CD4-positive, alpha-beta T cell treated with Interleukin-15 for 4 hours (primary cell): ENCODE measurements at regions not wholly inside any gene's neighbourhood (a gene's known extent, or its start where the extent isn't known, plus 50 kb on each side); places are given as distances from the start of the nearest gene placed in this dataset.

Experiments
- DNase-seq: peaks from one replicate; pipeline ENCODE4 v3.0.0-alpha.2; 2020; ENCODE audit warnings: low spot score

- DNase-seq, result no peak
Observed at GRCh38 chr18:68342039-68342659, 372.8 kb downstream of the TMX3 start.

GRCh38 chr18:68340606-68341005 lies 374.3 kb downstream of the TMX3 start:
- no peak for DNase-seq

GRCh38 chr18:68330658-68331057 lies 384.2 kb downstream of the TMX3 start:
- DNase-seq, result no peak

- no peak for DNase-seq
Observed at GRCh38 chr18:68323921-68324320, 391.0 kb downstream of the TMX3 start.

GRCh38 chr18:68316636-68317035 lies 398.3 kb downstream of the TMX3 start:
- no peak for DNase-seq

- DNase-seq, result no peak
Observed at GRCh38 chr18:68314403-68314802, 400.5 kb downstream of the TMX3 start.

- DNase-seq, result no peak
Observed at GRCh38 chr18:68301441-68301840, 413.5 kb downstream of the TMX3 start.

- DNase-seq, result no peak
Observed at GRCh38 chr18:68299906-68300305, 415.0 kb downstream of the TMX3 start.

- DNase-seq, result no peak
Observed at GRCh38 chr18:68298330-68298729, 416.6 kb downstream of the TMX3 start.

GRCh38 chr18:68288408-68288807 lies 426.5 kb downstream of the TMX3 start:
- DNase-seq, result no peak

- DNase-seq, result no peak
Observed at GRCh38 chr18:68284236-68284780, 430.6 kb downstream of the TMX3 start.

GRCh38 chr18:68283834-68284233 lies 431.1 kb downstream of the TMX3 start:
- DNase-seq, result no peak

GRCh38 chr18:68282232-68282631 lies 432.7 kb downstream of the TMX3 start:
- DNase-seq, result no peak

- DNase-seq, result no peak
Observed at GRCh38 chr18:68275616-68276015, 439.3 kb downstream of the TMX3 start.

GRCh38 chr18:68270017-68270416 lies 444.9 kb downstream of the TMX3 start:
- no peak for DNase-seq

GRCh38 chr18:68267583-68267982 lies 447.3 kb downstream of the TMX3 start:
- DNase-seq, result no peak

GRCh38 chr18:68263481-68263880 lies 451.4 kb downstream of the TMX3 start:
- no peak for DNase-seq

GRCh38 chr18:68262690-68263294 lies 452.1 kb downstream of the TMX3 start:
- no peak for DNase-seq

- no peak for DNase-seq
Observed at GRCh38 chr18:68256418-68257067, 458.4 kb downstream of the TMX3 start.

GRCh38 chr18:68244786-68245185 lies 470.1 kb downstream of the TMX3 start:
- no peak for DNase-seq

- DNase-seq, result no peak
Observed at GRCh38 chr18:68241881-68242280, 473.0 kb downstream of the TMX3 start.

GRCh38 chr18:68234676-68235075 lies 480.2 kb downstream of the TMX3 start:
- no peak for DNase-seq

- DNase-seq, result no peak
Observed at GRCh38 chr18:68234131-68234530, 480.8 kb downstream of the TMX3 start.
